Parathyroid adenoma (tissue), 2 donors: ENCODE measurements at regions not wholly inside any gene's neighbourhood (a gene's known extent, or its start where the extent isn't known, plus 50 kb on each side); places are given as distances from the start of the nearest gene placed in this dataset.

Source experiments
- H2AFZ ChIP-seq: fragments of 300-600 bp; sonication (generic); one replicate; pipeline ENCODE4 v1.7.0; 2017; ENCODE audit warnings: antibody characterized with exemption, mild to moderate bottlenecking
- H3K27ac ChIP-seq: fragments of 300-600 bp; sonication (generic); one replicate; pipeline ENCODE4 v1.7.0; 2017
- H3K27me3 ChIP-seq: fragments of 300-600 bp; sonication (generic); one replicate; pipeline ENCODE4 v1.7.0; 2017; ENCODE audit warnings: low read length; ENCODE audit not compliant: control insufficient read depth, insufficient read depth
- H3K36me3 ChIP-seq: fragments of 300-600 bp; sonication (generic); one replicate; pipeline ENCODE4 v1.7.0; 2017; ENCODE audit warnings: low read length; ENCODE audit not compliant: control insufficient read depth, insufficient read depth
- H3K4me1 ChIP-seq: fragments of 300-600 bp; sonication (generic); one replicate; pipeline ENCODE4 v1.7.0; 2017; ENCODE audit warnings: control low read depth
- H3K4me2 ChIP-seq: fragments of 300-600 bp; sonication (generic); one replicate; pipeline ENCODE4 v1.7.0; 2017; ENCODE audit warnings: low read length
- H3K4me3 ChIP-seq: fragments of 300-600 bp; sonication (generic); one replicate; pipeline ENCODE4 v1.7.0; 2017; ENCODE audit warnings: low read depth, low read length
- H3K79me2 ChIP-seq: fragments of 300-600 bp; sonication (generic); one replicate; pipeline ENCODE4 v1.7.0; 2017; ENCODE audit warnings: control low read depth
- H3K9ac ChIP-seq: fragments of 300-600 bp; sonication (generic); one replicate; pipeline ENCODE4 v1.7.0; 2017; ENCODE audit warnings: mild to moderate bottlenecking
- H3K9me3 ChIP-seq: fragments of 300-600 bp; sonication (generic); one replicate; pipeline ENCODE4 v1.7.0; 2017; ENCODE audit warnings: low read length; ENCODE audit not compliant: control insufficient read depth
- TF ChIP-seq, protein P1 (sequence below): fragments of 300-600 bp; sonication (generic); IDR thresholded peaks from one replicate; pipeline ENCODE4 v1.7.0; 2017; ENCODE audit warnings: antibody characterized with exemption, mild to moderate bottlenecking
- donor health status: primary hyperparathyroidism.

- H3K36me3 ChIP-seq = no peaks in the 10 kb centered on the region
- H3K27me3 ChIP-seq = no peaks in the 10 kb centered on the region
- no peak overlapping the region for H3K27ac ChIP-seq
- TF ChIP-seq, protein P1, sequence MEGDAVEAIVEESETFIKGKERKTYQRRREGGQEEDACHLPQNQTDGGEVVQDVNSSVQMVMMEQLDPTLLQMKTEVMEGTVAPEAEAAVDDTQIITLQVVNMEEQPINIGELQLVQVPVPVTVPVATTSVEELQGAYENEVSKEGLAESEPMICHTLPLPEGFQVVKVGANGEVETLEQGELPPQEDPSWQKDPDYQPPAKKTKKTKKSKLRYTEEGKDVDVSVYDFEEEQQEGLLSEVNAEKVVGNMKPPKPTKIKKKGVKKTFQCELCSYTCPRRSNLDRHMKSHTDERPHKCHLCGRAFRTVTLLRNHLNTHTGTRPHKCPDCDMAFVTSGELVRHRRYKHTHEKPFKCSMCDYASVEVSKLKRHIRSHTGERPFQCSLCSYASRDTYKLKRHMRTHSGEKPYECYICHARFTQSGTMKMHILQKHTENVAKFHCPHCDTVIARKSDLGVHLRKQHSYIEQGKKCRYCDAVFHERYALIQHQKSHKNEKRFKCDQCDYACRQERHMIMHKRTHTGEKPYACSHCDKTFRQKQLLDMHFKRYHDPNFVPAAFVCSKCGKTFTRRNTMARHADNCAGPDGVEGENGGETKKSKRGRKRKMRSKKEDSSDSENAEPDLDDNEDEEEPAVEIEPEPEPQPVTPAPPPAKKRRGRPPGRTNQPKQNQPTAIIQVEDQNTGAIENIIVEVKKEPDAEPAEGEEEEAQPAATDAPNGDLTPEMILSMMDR = no peak
- no peaks in the 10 kb centered on the region for H3K79me2 ChIP-seq
- H3K4me1 ChIP-seq = no peaks in the 10 kb centered on the region
- H3K9ac ChIP-seq = no peak overlapping the region
- no peaks in the 10 kb centered on the region for H3K9me3 ChIP-seq
- H2AFZ ChIP-seq = no peak overlapping the region
- H3K4me3 ChIP-seq = no peak overlapping the region
- H3K4me2 ChIP-seq = no peak overlapping the region
Observed at GRCh38 chr5:125283372-125283771, 536.9 kb upstream of the ZNF608 start.

DNA sequence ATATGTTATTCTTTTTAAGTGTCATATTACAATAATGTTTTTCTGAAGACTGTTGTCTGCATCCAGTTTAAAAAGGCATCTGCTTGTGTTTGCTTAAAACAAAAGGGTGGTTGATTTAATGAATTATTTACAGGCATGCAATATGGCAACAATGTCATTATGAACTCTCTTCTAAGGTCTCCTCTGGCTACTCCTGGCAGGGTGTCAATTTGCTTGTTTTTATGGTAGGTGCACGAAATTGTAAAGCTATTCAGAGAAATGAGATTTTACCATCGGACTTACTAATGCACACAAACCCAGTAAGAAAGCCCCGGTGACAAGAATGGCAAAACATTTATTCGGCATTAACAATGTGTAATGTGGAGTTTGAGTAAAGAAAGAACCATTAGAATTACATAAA is 539.8 kb upstream of the ZNF608 start:
- Histone ChIP-seq H3K4me2 (no peak overlapping the region), H3K27me3 (no peaks in the 10 kb centered on the region), H3K4me3 (no peak overlapping the region), H3K9me3 (no peaks in the 10 kb centered on the region), H3K79me2 (no peaks in the 10 kb centered on the region), H3K36me3 (no peaks in the 10 kb centered on the region), H3K9ac (no peak overlapping the region), H3K4me1 (no peaks in the 10 kb centered on the region), H2AFZ (no peak overlapping the region), H3K27ac (no peak overlapping the region)
- TF ChIP-seq, protein P1 = no peak

DNA sequence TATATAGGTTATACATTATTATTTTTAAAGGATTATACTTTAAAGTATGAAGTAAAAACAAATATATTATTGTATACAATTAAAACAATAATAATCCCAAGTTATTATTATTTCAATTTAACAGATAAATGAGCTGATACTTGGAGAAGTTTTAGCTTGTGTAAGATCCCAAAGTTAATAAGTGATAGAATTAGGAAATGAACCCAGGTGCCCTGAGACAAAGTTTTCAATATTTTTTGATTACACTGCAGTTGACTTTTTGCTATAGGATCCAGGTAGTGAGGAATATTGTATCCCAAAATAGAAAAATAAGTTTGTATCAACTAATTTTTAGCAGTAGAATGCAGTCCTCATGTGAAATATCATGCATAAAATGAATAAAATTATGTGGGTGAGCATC is 543.2 kb upstream of the ZNF608 start:
- H3K9me3 ChIP-seq = no peaks in the 10 kb centered on the region
- no peaks in the 10 kb centered on the region for H3K79me2 ChIP-seq
- no peaks in the 10 kb centered on the region for H3K27me3 ChIP-seq
- no peak overlapping the region for H3K4me2 ChIP-seq
- no peak overlapping the region for H3K27ac ChIP-seq
- no peak overlapping the region for H2AFZ ChIP-seq
- H3K4me3 ChIP-seq = no peak overlapping the region
- H3K36me3 ChIP-seq = no peaks in the 10 kb centered on the region
- TF ChIP-seq, protein P1 = no peak
- H3K4me1 ChIP-seq = no peaks in the 10 kb centered on the region
- H3K9ac ChIP-seq = no peak overlapping the region

- H3K36me3 ChIP-seq = no peaks in the 10 kb centered on the region
- H3K27ac ChIP-seq = no peak overlapping the region
- H3K9ac ChIP-seq = no peak overlapping the region
- no peak overlapping the region for H3K4me3 ChIP-seq
- H3K4me2 ChIP-seq = no peak overlapping the region
- H3K79me2 ChIP-seq = no peaks in the 10 kb centered on the region
- no peaks in the 10 kb centered on the region for H3K27me3 ChIP-seq
- TF ChIP-seq, protein P1 = no peak
- no peaks in the 10 kb centered on the region for H3K9me3 ChIP-seq
- no peak overlapping the region for H2AFZ ChIP-seq
- no peaks in the 10 kb centered on the region for H3K4me1 ChIP-seq
Observed at GRCh38 chr5:125290935-125291334, 544.5 kb upstream of the ZNF608 start.

GRCh38 chr5:125291447-125291846 is 545.0 kb upstream of the ZNF608 start:
- H3K79me2 ChIP-seq = no peaks in the 10 kb centered on the region
- H3K9me3 ChIP-seq = no peaks in the 10 kb centered on the region
- H3K27ac ChIP-seq = no peak overlapping the region
- no peaks in the 10 kb centered on the region for H3K27me3 ChIP-seq
- no peak overlapping the region for H2AFZ ChIP-seq
- H3K4me2 ChIP-seq = no peak overlapping the region
- no peaks in the 10 kb centered on the region for H3K4me1 ChIP-seq
- H3K9ac ChIP-seq = no peak overlapping the region
- no peak overlapping the region for H3K4me3 ChIP-seq
- TF ChIP-seq, protein P1 = no peak
- H3K36me3 ChIP-seq = no peaks in the 10 kb centered on the region
